RWPE2 (cell line): ENCODE measurements at regions not wholly inside any gene's neighbourhood (a gene's known extent, or its start where the extent isn't known, plus 50 kb on each side); places are given as distances from the start of the nearest gene placed in this dataset.

ENCODE experiments used
- ATAC-seq: fragments of 200-7000 bp; cut with Tn5 transposase; 3 replicates; pipeline ENCODE4 v1.9.1; 2021; ENCODE audit warnings: low read depth
- DNase-seq: peaks from one replicate; pipeline ENCODE4 v3.0.0-alpha.2; 2020; ENCODE audit warnings: low spot score
- H3K27ac ChIP-seq: fragments of 450-650 bp; 2 replicates; pipeline ENCODE4 v1.5.1; 2017; ENCODE audit warnings: mild to moderate bottlenecking; ENCODE audit not compliant: poor library complexity, severe bottlenecking
- H3K27me3 ChIP-seq: fragments of 250-450 bp; sonication (Bioruptor Pico); 2 replicates; pipeline ENCODE4 v1.5.1; 2021; ENCODE audit warnings: mild to moderate bottlenecking, moderate library complexity; ENCODE audit not compliant: insufficient read depth, poor library complexity, severe bottlenecking
- H3K36me3 ChIP-seq: fragments of 250-450 bp; sonication (Bioruptor Pico); 2 replicates; pipeline ENCODE4 v1.5.1; 2020; ENCODE audit warnings: low read depth, mild to moderate bottlenecking, moderate library complexity
- H3K4me1 ChIP-seq: fragments of 250-450 bp; sonication (Bioruptor Pico); 2 replicates; pipeline ENCODE4 v1.5.1; 2021; ENCODE audit warnings: mild to moderate bottlenecking, moderate library complexity; ENCODE audit not compliant: insufficient read depth, poor library complexity, severe bottlenecking
- H3K4me3 ChIP-seq: fragments of 250-450 bp; sonication (Bioruptor Pico); 2 replicates; pipeline ENCODE4 v1.5.1; 2021; ENCODE audit warnings: mild to moderate bottlenecking, moderate library complexity; ENCODE audit not compliant: severe bottlenecking
- H3K9me3 ChIP-seq: fragments of 250-450 bp; sonication (Bioruptor Pico); 2 replicates; pipeline ENCODE4 v1.5.1; 2021; ENCODE audit warnings: mild to moderate bottlenecking, moderate library complexity; ENCODE audit not compliant: severe bottlenecking
- TF ChIP-seq, protein P1 (sequence below): fragments of 450-650 bp; IDR thresholded peaks from one replicate; pipeline ENCODE4 v1.5.1; 2017; ENCODE audit warnings: mild to moderate bottlenecking, moderate library complexity; ENCODE audit not compliant: poor library complexity, severe bottlenecking

DNA sequence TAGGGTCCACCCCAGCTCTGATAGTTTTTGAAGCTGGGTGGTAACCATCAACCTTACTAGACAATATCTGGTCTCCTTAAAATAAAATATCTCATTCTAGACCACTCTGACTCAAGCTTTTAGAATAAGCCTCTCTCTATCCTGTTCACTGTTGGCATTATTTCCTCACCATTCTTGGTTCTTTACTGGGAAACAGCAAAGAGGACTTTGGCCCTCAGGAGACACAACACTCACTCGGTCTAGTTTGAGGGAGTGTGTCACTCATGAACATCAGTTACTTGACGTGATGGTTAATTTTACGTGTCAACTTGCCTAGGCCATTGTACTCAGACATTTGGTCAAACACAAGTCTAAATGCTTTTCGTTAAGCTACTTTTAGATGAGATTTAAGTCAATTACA, 110.6 kb downstream of the FAM76B start:
- H3K36me3 ChIP-seq, result no peaks in the 10 kb centered on the region
- no peak overlapping the region for H3K27ac ChIP-seq
- TF ChIP-seq, protein P1, sequence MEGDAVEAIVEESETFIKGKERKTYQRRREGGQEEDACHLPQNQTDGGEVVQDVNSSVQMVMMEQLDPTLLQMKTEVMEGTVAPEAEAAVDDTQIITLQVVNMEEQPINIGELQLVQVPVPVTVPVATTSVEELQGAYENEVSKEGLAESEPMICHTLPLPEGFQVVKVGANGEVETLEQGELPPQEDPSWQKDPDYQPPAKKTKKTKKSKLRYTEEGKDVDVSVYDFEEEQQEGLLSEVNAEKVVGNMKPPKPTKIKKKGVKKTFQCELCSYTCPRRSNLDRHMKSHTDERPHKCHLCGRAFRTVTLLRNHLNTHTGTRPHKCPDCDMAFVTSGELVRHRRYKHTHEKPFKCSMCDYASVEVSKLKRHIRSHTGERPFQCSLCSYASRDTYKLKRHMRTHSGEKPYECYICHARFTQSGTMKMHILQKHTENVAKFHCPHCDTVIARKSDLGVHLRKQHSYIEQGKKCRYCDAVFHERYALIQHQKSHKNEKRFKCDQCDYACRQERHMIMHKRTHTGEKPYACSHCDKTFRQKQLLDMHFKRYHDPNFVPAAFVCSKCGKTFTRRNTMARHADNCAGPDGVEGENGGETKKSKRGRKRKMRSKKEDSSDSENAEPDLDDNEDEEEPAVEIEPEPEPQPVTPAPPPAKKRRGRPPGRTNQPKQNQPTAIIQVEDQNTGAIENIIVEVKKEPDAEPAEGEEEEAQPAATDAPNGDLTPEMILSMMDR, result no peak
- no peaks in the 10 kb centered on the region for H3K9me3 ChIP-seq
- no peak for ATAC-seq
- no peaks in the 10 kb centered on the region for H3K27me3 ChIP-seq
- no peak overlapping the region for H3K4me3 ChIP-seq
- peaks cover 10% of the 10 kb centered on the region for H3K4me1 ChIP-seq
- no peak for DNase-seq

GRCh38 chr11:95676308-95676707, 113.3 kb downstream of the FAM76B start:
- DNase-seq, result no peak
- Histone ChIP-seq H3K27ac (no peak overlapping the region), H3K36me3 (no peaks in the 10 kb centered on the region), H3K4me1 (peaks cover 10% of the 10 kb centered on the region), H3K4me3 (no peak overlapping the region), H3K9me3 (no peaks in the 10 kb centered on the region), H3K27me3 (no peaks in the 10 kb centered on the region)
- TF ChIP-seq, protein P1, result no peak
- ATAC-seq, result no peak

DNA sequence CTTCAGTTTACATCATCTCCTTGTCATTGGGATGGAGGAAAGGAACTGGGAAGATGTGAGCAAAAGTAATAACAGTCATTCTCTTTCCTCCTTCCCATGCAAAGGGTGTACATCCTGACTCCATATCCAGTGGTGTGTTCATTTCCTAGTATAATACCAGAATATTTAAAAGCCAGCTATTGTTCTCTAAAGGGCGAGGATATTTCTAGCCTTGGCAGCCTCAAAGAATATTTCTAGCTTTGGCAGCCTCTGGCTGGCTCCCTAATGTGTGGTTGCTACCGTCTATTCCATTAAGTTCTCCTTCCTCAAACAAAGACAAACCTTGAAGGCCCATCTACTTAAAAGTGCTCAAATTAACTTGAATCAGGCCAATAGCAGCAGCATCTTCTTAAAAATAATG, 114.0 kb downstream of the FAM76B start:
- DNase-seq, result no peak
- H3K27ac ChIP-seq, result no peak overlapping the region
- H3K9me3 ChIP-seq, result no peaks in the 10 kb centered on the region
- ATAC-seq, result no peak
- H3K4me1 ChIP-seq, result peaks cover 5% of the 10 kb centered on the region
- no peaks in the 10 kb centered on the region for H3K27me3 ChIP-seq
- no peak overlapping the region for H3K4me3 ChIP-seq
- TF ChIP-seq, protein P1, result no peak
- H3K36me3 ChIP-seq, result no peaks in the 10 kb centered on the region

DNA sequence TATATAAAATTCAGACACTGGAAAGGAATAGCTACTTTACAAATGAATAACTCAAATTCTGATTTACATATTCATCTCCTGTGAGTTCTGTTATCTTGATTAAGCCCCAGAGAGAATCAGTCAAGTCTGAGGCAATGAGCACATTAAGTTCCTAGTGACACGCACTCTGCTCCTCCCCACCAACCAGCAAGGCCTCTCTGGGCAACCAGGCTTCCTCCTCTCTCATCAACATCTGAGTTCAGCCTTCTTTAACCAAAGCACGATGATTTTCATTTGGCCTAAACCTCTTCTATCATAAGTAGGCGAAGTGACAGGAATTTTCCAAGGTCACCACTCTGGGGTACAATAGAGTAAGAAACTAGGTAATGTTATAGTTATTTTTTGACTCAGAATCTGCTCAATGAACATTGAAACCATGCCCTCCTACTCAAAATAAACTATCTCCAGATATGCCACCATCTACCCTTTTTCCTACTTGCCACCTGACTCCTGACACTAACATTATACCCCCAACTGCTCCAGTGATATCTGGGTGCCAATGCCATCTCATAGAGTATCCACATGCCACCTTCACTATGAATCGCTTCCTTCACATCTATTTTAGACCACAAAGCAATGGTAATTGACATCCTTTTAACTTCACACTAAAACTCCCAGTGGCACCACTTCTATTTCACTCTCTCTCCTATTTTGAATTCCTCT, 114.8 kb downstream of the FAM76B start:
- Histone ChIP-seq H3K9me3 (no peaks in the 10 kb centered on the region), H3K27me3 (no peaks in the 10 kb centered on the region), H3K36me3 (no peaks in the 10 kb centered on the region), H3K4me3 (no peak overlapping the region), H3K4me1 (no peaks in the 10 kb centered on the region), H3K27ac (no peak overlapping the region)
- no peak for ATAC-seq
- DNase-seq, result no peak
- TF ChIP-seq, protein P1, result no peak

DNA sequence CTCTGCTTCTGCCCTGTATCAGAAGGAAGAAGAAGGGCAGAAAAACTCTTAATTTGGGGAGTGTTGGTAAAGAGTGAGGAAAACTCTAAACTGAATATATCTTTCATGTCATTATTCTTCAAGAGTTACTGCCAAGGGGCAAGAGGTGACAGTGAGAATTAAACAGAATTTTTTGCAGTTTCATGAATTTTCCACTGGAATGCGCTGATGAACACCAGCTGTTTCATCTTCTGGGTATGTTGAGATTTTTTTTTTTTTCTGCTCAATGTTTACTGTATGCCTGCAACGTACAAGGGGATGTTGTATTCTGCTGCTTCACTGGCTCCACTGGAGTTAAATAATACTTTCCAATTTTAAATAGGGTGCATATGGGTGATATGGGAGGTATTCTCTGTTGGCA, 117.8 kb downstream of the FAM76B start:
- no peaks in the 10 kb centered on the region for H3K4me1 ChIP-seq
- TF ChIP-seq, protein P1, result no peak
- H3K4me3 ChIP-seq, result no peak overlapping the region
- H3K36me3 ChIP-seq, result no peaks in the 10 kb centered on the region
- H3K9me3 ChIP-seq, result no peaks in the 10 kb centered on the region
- no peak for ATAC-seq
- no peak for DNase-seq
- H3K27me3 ChIP-seq, result no peaks in the 10 kb centered on the region
- no peak overlapping the region for H3K27ac ChIP-seq
